NCI-H2227 (cell line): ENCODE measurements at regions not wholly inside any gene's neighbourhood (a gene's known extent, or its start where the extent isn't known, plus 50 kb on each side); places are given as distances from the start of the nearest gene placed in this dataset.

Experiments
- DNase-seq: peaks from one replicate; lab custom pipeline; 2025; ENCODE audit not compliant: unreplicated experiment; lab: John Stamatoyannopoulos, UW

- no peak for DNase-seq
Observed at GRCh38 chr1:38347446-38348175, 301.0 kb upstream of the POU3F1 start.

- DNase-seq: no peak
Observed at GRCh38 chr1:38344716-38345115, 298.1 kb upstream of the POU3F1 start.

GRCh38 chr1:38341694-38342093, 295.1 kb upstream of the POU3F1 start:
- no peak for DNase-seq

- no peak for DNase-seq
Observed at GRCh38 chr1:38340409-38340808, 293.8 kb upstream of the POU3F1 start.

- no peak for DNase-seq
Observed at GRCh38 chr1:38337711-38338110, 291.1 kb upstream of the POU3F1 start.

GRCh38 chr1:38336961-38337360, 290.4 kb upstream of the POU3F1 start:
- DNase-seq: no peak

- no peak for DNase-seq
Observed at GRCh38 chr1:38336301-38336923, 289.8 kb upstream of the POU3F1 start.

GRCh38 chr1:38334930-38335592, 288.5 kb upstream of the POU3F1 start:
- no peak for DNase-seq

GRCh38 chr1:38332649-38333310, 286.2 kb upstream of the POU3F1 start:
- DNase-seq: no peak

- DNase-seq: no peak
Observed at GRCh38 chr1:38331496-38332210, 285.1 kb upstream of the POU3F1 start.

- DNase-seq: no peak
Observed at GRCh38 chr1:38330799-38331198, 284.2 kb upstream of the POU3F1 start.

- no peak for DNase-seq
Observed at GRCh38 chr1:38329644-38330043, 283.1 kb upstream of the POU3F1 start.

GRCh38 chr1:38328278-38329035, 281.9 kb upstream of the POU3F1 start:
- DNase-seq: no peak

- DNase-seq: no peak
Observed at GRCh38 chr1:38327559-38327973, 281.0 kb upstream of the POU3F1 start.

GRCh38 chr1:38326856-38327255, 280.3 kb upstream of the POU3F1 start:
- no peak for DNase-seq

- no peak for DNase-seq
Observed at GRCh38 chr1:38326135-38326534, 279.5 kb upstream of the POU3F1 start.

- DNase-seq: no peak
Observed at GRCh38 chr1:38312753-38313152, 266.2 kb upstream of the POU3F1 start.

GRCh38 chr1:38310079-38310478, 263.5 kb upstream of the POU3F1 start:
- no peak for DNase-seq

- no peak for DNase-seq
Observed at GRCh38 chr1:38308780-38309179, 262.2 kb upstream of the POU3F1 start.

GRCh38 chr1:38305666-38306065, 259.1 kb upstream of the POU3F1 start:
- no peak for DNase-seq
